ENCODE measurements at regions not wholly inside any gene's neighbourhood (a gene's known extent, or its start where the extent isn't known, plus 50 kb on each side); places are given as distances from the start of the nearest gene placed in this dataset.

DNA sequence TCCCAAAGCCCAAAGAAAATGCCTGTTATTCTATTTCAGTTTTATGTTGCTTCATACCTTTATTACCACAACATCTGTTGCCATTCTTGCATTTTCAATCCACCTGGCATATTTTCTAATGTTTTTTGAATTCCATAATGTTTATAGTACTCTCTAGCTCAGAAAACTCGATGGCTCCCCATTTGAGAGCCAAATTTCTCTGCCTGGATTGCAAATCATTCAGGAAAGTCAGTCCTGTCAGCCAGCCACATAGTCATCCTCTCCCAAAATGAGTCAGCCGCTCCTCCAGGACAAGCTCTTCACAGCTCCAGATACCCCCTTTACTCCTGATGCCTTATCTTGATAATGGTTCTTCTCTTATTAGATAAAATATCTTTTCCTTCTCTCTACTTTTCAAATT is 78.2 kb upstream of the ADCY2 start:
- DNase-seq = no peak

DNA sequence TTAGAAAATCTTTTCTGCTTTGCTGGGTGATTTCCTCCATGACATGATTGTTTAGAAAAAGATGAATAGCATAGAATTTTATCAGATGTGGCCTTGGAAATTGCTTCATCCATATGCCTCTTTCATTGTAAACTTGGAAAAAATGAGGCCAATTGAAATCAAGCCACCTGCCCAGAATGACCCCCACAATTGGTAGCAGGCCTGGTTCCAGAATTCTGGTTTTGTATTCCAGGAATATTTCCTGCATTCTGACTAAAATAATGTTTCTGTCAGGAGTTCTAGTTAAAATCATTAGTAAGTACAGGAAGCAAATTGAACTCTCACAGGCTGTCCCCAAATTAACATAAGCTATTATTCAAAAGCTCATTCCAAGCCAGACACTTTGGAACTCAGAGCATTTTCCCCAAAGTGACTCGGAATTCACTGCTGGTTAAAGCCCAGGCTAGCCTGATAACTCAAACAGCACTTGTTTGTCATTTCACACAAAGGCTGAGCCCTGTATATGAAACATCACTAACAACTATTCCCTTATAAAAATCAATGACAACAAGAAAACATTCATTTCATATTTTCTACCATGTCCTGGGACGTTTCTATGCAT is 75.1 kb upstream of the ADCY2 start:
- no peak for DNase-seq

DNA sequence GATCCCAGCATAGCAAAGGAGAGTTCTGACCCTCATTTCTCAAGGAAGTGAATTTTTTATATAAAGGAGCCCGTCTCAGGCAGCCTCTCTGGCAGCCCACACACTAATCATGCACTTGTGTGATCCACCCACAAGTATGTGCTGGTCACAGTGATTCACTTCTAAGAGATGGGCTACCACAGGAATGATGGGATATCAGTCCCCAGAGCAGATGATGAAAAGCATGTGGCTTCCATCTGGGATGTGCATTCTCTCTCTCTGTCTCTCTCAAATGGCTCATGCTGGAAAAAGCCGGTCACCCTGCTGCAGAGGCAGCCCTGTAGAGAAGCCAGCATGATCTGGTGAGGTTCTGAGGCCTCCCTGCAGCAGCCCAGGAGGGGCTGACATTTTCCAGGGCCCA is 74.2 kb upstream of the ADCY2 start:
- DNase-seq = no peak

GRCh38 chr5:7324919-7325318 is 71.0 kb upstream of the ADCY2 start:
- no peak for DNase-seq

- no peak for DNase-seq
Observed at GRCh38 chr5:7325975-7326913, 69.7 kb upstream of the ADCY2 start.

GRCh38 chr5:7329141-7329540 is 66.8 kb upstream of the ADCY2 start:
- no peak for DNase-seq

GRCh38 chr5:7329712-7330111 is 66.2 kb upstream of the ADCY2 start:
- DNase-seq = no peak

DNA sequence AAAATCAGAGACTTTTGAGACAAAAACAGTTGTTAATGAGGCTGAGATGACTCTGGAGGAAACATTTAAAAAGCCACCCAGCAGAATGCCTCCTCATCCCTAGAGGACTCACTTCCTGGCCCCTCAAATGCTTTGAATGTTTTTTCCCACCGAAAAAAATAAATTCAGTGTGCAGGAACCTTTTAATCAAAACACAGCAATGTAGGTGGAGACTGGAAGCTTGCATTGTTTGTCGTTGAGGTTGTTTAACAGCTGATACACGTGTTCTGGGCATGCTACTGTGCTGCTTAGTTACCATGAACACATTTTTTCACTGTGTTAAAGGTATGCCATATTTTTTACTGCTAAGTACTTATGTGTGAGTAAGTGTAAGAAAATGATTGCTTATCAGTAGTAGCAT is 65.7 kb upstream of the ADCY2 start:
- no peak for DNase-seq

DNA sequence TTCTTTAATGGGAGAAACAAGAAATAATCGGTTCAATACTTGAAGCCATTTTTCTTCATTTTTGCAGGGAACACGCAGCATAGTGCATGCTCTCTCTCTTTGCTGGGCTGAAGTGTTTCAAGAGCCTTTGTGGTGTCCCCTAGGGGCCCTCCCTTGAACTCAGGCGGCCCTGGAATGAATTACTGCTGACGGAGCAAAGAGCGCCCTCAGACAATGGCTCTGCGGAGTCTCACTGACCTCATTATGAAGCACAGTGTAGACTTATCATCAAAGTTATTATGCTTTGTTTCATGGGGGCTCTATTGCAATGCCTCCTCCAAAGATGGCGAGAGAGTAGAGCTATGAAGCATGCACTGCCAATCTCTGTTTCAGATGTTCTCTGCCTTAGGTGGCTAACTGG is 64.8 kb upstream of the ADCY2 start:
- no peak for DNase-seq
